H9 (cell line): ENCODE measurements at regions not wholly inside any gene's neighbourhood (a gene's known extent, or its start where the extent isn't known, plus 50 kb on each side); places are given as distances from the start of the nearest gene placed in this dataset.
A peak's percentile ranks its signal among the peaks of the same experiment; 100 is the strongest.

Source experiments
- DNase-seq: peaks from one replicate; pipeline ENCODE4 v3.0.0-alpha.2; 2017
- H2AFZ ChIP-seq: one replicate; pipeline ENCODE4 v1.6.1; 2013; ENCODE audit warnings: mild to moderate bottlenecking, low read length, control low read depth, moderate library complexity
- H2AK5ac ChIP-seq: 2 replicates; pipeline ENCODE4 v1.6.1; 2013; ENCODE audit warnings: low read length, control low read depth, mixed read lengths; ENCODE audit not compliant: insufficient read length
- H2BK120ac ChIP-seq: one replicate; pipeline ENCODE4 v1.6.1; 2013; ENCODE audit warnings: low read depth, mild to moderate bottlenecking, low read length, control low read depth, inconsistent platforms; ENCODE audit not compliant: poor library complexity, severe bottlenecking
- H2BK12ac ChIP-seq: 2 replicates; pipeline ENCODE4 v1.6.1; 2013; ENCODE audit warnings: low read length, control low read depth, mixed read lengths, low read depth; ENCODE audit not compliant: insufficient read length
- H2BK15ac ChIP-seq: 2 replicates; pipeline ENCODE4 v1.6.1; 2013; ENCODE audit warnings: low read depth, low read length, control low read depth
- H2BK20ac ChIP-seq: one replicate; pipeline ENCODE4 v1.6.1; 2013; ENCODE audit warnings: low read depth, mild to moderate bottlenecking, low read length, control low read depth, inconsistent platforms; ENCODE audit not compliant: poor library complexity, severe bottlenecking
- H2BK5ac ChIP-seq: 2 replicates; pipeline ENCODE4 v1.6.1; 2013; ENCODE audit warnings: low read length, control low read depth, mixed read lengths; ENCODE audit not compliant: insufficient read length
- H3K14ac ChIP-seq: 2 replicates; pipeline ENCODE4 v1.6.1; 2013; ENCODE audit warnings: low read length, control low read depth; ENCODE audit not compliant: insufficient read depth
- H3K18ac ChIP-seq: 2 replicates; pipeline ENCODE4 v1.6.1; 2013; ENCODE audit warnings: low read depth, mild to moderate bottlenecking, mixed read lengths, low read length, control low read depth; ENCODE audit not compliant: insufficient read length
- H3K23ac ChIP-seq: 2 replicates; pipeline ENCODE4 v1.6.1; 2013; ENCODE audit warnings: low read length, control low read depth, mixed read lengths, low read depth; ENCODE audit not compliant: insufficient read length
- H3K23me2 ChIP-seq: 2 replicates; pipeline ENCODE4 v1.6.1; 2013; ENCODE audit warnings: low read depth, mild to moderate bottlenecking, mixed read lengths, low read length, control low read depth; ENCODE audit not compliant: insufficient read length, poor library complexity, severe bottlenecking
- H3K27ac ChIP-seq: 2 replicates; pipeline ENCODE4 v1.5.1; 2013; ENCODE audit warnings: low read length, control low read depth, mixed read lengths, low read depth; ENCODE audit not compliant: insufficient read length
- H3K27me3 ChIP-seq: 2 replicates; pipeline ENCODE4 v1.6.1; 2013; ENCODE audit warnings: low read length, control low read depth, inconsistent platforms; ENCODE audit not compliant: insufficient read depth
- H3K4ac ChIP-seq: 2 replicates; pipeline ENCODE4 v1.6.1; 2013; ENCODE audit warnings: low read depth, mild to moderate bottlenecking, control low read depth, inconsistent platforms, low read length, moderate library complexity
- H3K4me1 ChIP-seq: 2 replicates; pipeline ENCODE4 v1.6.1; 2013; ENCODE audit warnings: low read length, control low read depth, inconsistent platforms; ENCODE audit not compliant: insufficient read depth
- H3K4me2 ChIP-seq: 2 replicates; pipeline ENCODE4 v1.6.1; 2013; ENCODE audit warnings: low read length, control low read depth, mixed read lengths; ENCODE audit not compliant: insufficient read length, insufficient read depth
- H3K56ac ChIP-seq: 2 replicates; pipeline ENCODE4 v1.6.1; 2013; ENCODE audit warnings: low read depth, mild to moderate bottlenecking, mixed read lengths, low read length, control low read depth; ENCODE audit not compliant: insufficient read length
- H3K79me1 ChIP-seq: 2 replicates; pipeline ENCODE4 v1.6.1; 2013; ENCODE audit warnings: low read depth, mild to moderate bottlenecking, moderate library complexity, low read length, control low read depth, inconsistent platforms; ENCODE audit not compliant: insufficient read depth, poor library complexity, severe bottlenecking
- H3K79me2 ChIP-seq: 2 replicates; pipeline ENCODE4 v1.6.1; 2013; ENCODE audit warnings: low read length, control low read depth, inconsistent platforms; ENCODE audit not compliant: insufficient read depth
- H3K9ac ChIP-seq: 2 replicates; pipeline ENCODE4 v1.6.1; 2013; ENCODE audit warnings: low read length, control low read depth, mixed read lengths; ENCODE audit not compliant: insufficient read length; ENCODE audit errors: extremely low read depth
- H3K9me3 ChIP-seq: one replicate; pipeline ENCODE4 v1.6.1; 2013; ENCODE audit warnings: low read depth, low read length, inconsistent platforms; ENCODE audit not compliant: control insufficient read depth
- H3T11ph ChIP-seq: one replicate; pipeline ENCODE4 v1.6.1; 2013; ENCODE audit warnings: mild to moderate bottlenecking, low read length, control low read depth, inconsistent platforms
- H4K20me1 ChIP-seq: one replicate; pipeline ENCODE4 v1.6.1; 2013; ENCODE audit not compliant: control insufficient read depth, insufficient read length, insufficient read depth
- H4K5ac ChIP-seq: 2 replicates; pipeline ENCODE4 v1.6.1; 2013; ENCODE audit warnings: low read depth, mild to moderate bottlenecking, mixed read lengths, low read length, control low read depth; ENCODE audit not compliant: insufficient read length
- H4K8ac ChIP-seq: replicated peaks from 2 replicates; pipeline ENCODE4 v1.6.1; 2013; ENCODE audit warnings: low read length, control low read depth, mixed read lengths, low read depth; ENCODE audit not compliant: insufficient read length
- H4K91ac ChIP-seq: 2 replicates; pipeline ENCODE4 v1.6.1; 2013; ENCODE audit warnings: low read depth, mild to moderate bottlenecking, moderate library complexity, mixed read lengths, low read length, control low read depth; ENCODE audit not compliant: insufficient read length
- H3K27ac Mint-ChIP-seq, 3 experiments: 2 replicates in 2 of 3; 3 replicates in 1 of 3; pipeline ENCODE4 v1.8.0; 2020 to 2021; ENCODE audit warnings: mixed read lengths in 3 of 3, mild to moderate bottlenecking in 1 of 3, moderate library complexity in 1 of 3
- H3K27me3 Mint-ChIP-seq: 2 replicates; pipeline ENCODE4 v1.8.0; 2021; ENCODE audit warnings: low read depth, mild to moderate bottlenecking, moderate library complexity, mixed read lengths
- H3K36me3 Mint-ChIP-seq, 3 experiments: 2 replicates in 2 of 3; 3 replicates in 1 of 3; pipeline ENCODE4 v1.8.0; 2020 to 2021; ENCODE audit warnings: low read depth in 3 of 3, mixed read lengths in 3 of 3; ENCODE audit not compliant: insufficient read depth in 1 of 3
- H3K4me1 Mint-ChIP-seq, 2 experiments: 2 replicates each; pipeline ENCODE4 v1.8.0; 2020; ENCODE audit warnings: mixed read lengths in 2 of 2
- H3K4me3 Mint-ChIP-seq, 2 experiments: 2 replicates in 1 of 2; 3 replicates in 1 of 2; pipeline ENCODE4 v1.8.0; 2020 to 2021; ENCODE audit warnings: mild to moderate bottlenecking in 2 of 2, mixed read lengths in 2 of 2, moderate library complexity in 1 of 2
- H3K9me3 Mint-ChIP-seq, 2 experiments: 2 replicates in 1 of 2; 3 replicates in 1 of 2; pipeline ENCODE4 v1.8.0; 2020; ENCODE audit warnings: mild to moderate bottlenecking in 2 of 2, mixed read lengths in 2 of 2, moderate library complexity in 1 of 2
- WGBS: extraction: QIAGEN DNeasy Blood & Tissue Kit; methylation state at CpG from one replicate; pipeline ENCODE4 v1.1.7; 2013; ENCODE audit warnings: missing lambda C conversion rate, low lambda C conversion rate, mixed read lengths; ENCODE audit not compliant: insufficient read length; ENCODE audit errors: extremely low coverage; 5-methylcytosine and 5-hydroxymethylcytosine counted together
- TF ChIP-seq, protein P1 (sequence below): fragments of 200-600 bp; sonication (generic); conservative IDR thresholded peaks from 3 replicates; pipeline ENCODE4 v1.8.0; 2021; ENCODE audit warnings: antibody characterized with exemption, mild to moderate bottlenecking

DNA sequence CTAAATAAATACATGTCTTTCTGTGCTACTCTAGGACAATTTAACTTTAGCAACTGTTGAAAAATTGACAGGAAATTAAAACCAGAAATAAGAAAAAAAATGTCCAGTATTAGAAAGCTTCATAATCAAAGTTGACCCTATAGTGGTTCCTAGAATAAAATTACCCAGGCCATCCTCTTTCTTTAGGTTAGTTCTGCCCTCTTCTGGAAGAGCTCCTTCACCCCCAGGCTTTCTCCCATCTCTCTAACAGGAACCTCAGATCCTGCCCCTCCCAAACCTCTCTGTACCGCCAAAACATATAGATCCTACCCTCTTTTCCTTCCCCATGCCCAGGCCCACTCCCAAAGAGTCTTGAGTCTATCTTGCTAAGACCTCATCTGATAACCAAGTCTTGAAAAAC is 159.4 kb upstream of the CDK1 start:
- peaks cover 0 to 2% of the 10 kb centered on the region in 2 experiments; a peak in 1 of 4 replicates for H3K4me1 Mint-ChIP-seq
- H3K9me3 Mint-ChIP-seq, result no peaks in the 10 kb centered on the region

More for the DNA sequence above, 159.4 kb upstream of the CDK1 start:
- Histone ChIP-seq H3K79me1 (no peaks in the 10 kb centered on the region), H3K18ac (no peak overlapping the region), H3K4ac (no peak overlapping the region), H3K9ac (no peak overlapping the region), H4K91ac (no peak overlapping the region), H3K14ac (no peak overlapping the region), H2BK120ac (no peak overlapping the region), H3K79me2 (no peaks in the 10 kb centered on the region), H2BK12ac (no peak overlapping the region), H3K23me2 (no peaks in the 10 kb centered on the region), H3K9me3 (no peaks in the 10 kb centered on the region), H4K20me1 (no peaks in the 10 kb centered on the region), H3T11ph (no peak overlapping the region), H3K23ac (no peak overlapping the region), H3K27me3 (no peaks in the 10 kb centered on the region), H3K27ac (no peak overlapping the region), H3K4me1 (no peaks in the 10 kb centered on the region), H4K5ac (no peak overlapping the region), H3K56ac (no peak overlapping the region), H2BK15ac (no peak overlapping the region), H2AK5ac (no peak overlapping the region), H2BK5ac (no peak overlapping the region), H2BK20ac (no peak overlapping the region), H4K8ac (no peak overlapping the region), H2AFZ (no peak overlapping the region), H3K4me2 (no peak overlapping the region)
- TF ChIP-seq, protein P1, sequence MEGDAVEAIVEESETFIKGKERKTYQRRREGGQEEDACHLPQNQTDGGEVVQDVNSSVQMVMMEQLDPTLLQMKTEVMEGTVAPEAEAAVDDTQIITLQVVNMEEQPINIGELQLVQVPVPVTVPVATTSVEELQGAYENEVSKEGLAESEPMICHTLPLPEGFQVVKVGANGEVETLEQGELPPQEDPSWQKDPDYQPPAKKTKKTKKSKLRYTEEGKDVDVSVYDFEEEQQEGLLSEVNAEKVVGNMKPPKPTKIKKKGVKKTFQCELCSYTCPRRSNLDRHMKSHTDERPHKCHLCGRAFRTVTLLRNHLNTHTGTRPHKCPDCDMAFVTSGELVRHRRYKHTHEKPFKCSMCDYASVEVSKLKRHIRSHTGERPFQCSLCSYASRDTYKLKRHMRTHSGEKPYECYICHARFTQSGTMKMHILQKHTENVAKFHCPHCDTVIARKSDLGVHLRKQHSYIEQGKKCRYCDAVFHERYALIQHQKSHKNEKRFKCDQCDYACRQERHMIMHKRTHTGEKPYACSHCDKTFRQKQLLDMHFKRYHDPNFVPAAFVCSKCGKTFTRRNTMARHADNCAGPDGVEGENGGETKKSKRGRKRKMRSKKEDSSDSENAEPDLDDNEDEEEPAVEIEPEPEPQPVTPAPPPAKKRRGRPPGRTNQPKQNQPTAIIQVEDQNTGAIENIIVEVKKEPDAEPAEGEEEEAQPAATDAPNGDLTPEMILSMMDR, result peak; percentile 33; the same call in 2 of the 3 replicates
- no peaks in the 10 kb centered on the region for H3K27me3 Mint-ChIP-seq
- H3K4me3 Mint-ChIP-seq, result no peak overlapping the region
- no peaks in the 10 kb centered on the region for H3K36me3 Mint-ChIP-seq
- H3K27ac Mint-ChIP-seq, result peak overlapping the region in 2 of 3 experiments; percentile 1 to 53; a peak in 2 of 7 replicates
- no peak for DNase-seq
- whole genome bisulfite sequencing, result no CpG with 5 or more reads among the region's 1 CpG
